ENCODE measurements at regions not wholly inside any gene's neighbourhood (a gene's known extent, or its start where the extent isn't known, plus 50 kb on each side); places are given as distances from the start of the nearest gene placed in this dataset.
"Not testable (repeated sequence)": the region's sequence is repeated elsewhere in the genome, so short reads cannot be mapped to it uniquely, and the experiment has no call there.

- no peak for DNase-seq
- Histone ChIP-seq H3K4me1 (peaks cover 0 to 11% (median 0%) of the 10 kb centered on the region in 6 donors), H3K36me3 (no peaks in the 10 kb centered on the region), H3K9me3 (no peaks in the 10 kb centered on the region), H3K27ac (no peak overlapping the region), H3K4me3 (no peak overlapping the region), H3K27me3 (replicated peaks in 1 of 7) (no peaks in the 10 kb centered on the region)
- TF ChIP-seq POLR2A (IDR thresholded peaks at IDR 0.05) (no peak), CTCF (IDR thresholded peaks at IDR 0.05 in 8 of 11, conservative IDR thresholded peaks at IDR 0.05 in 3 of 11) (no peak), POLR2AphosphoS5 (IDR thresholded peaks at IDR 0.05) (no peak)
- intact Hi-C loops (cut with DNase I; ENCODE audit: low total_unique reads) = no loop called here
- whole genome bisulfite sequencing, 5 donors = 89 to 95% (median 93%) methylated on average over 2 of the region's 2 CpGs
These were observed 147.3 kb upstream of the CLNK start for GRCh38 chr4:10831727-10832408.

GRCh38 chr4:10828918-10829538, 144.5 kb upstream of the CLNK start:
- intact Hi-C loops (cut with DNase I; ENCODE audit: low total_unique reads); H3K27ac ChIP-seq; H3K4me3 ChIP-seq; H3K36me3 ChIP-seq; H3K27me3 ChIP-seq (replicated peaks in 1 of 7); DNase-seq; H3K9me3 ChIP-seq: not testable (repeated sequence)
- 92 to 99% (median 96%) methylated on average over 21 of the region's 21 CpGs for WGBS, 5 donors
- H3K4me1 ChIP-seq = peaks cover 0 to 11% (median 0%) of the 10 kb centered on the region in 6 donors

- no peak for DNase-seq
- WGBS, 5 donors = 77 to 89% (median 87%) methylated on average over 3 of the region's 3 CpGs
- no peaks in the 10 kb centered on the region for H3K27me3 ChIP-seq (replicated peaks in 1 of 7)
- TF ChIP-seq CTCF (IDR thresholded peaks at IDR 0.05 in 8 of 11, conservative IDR thresholded peaks at IDR 0.05 in 3 of 11) (no peak), POLR2AphosphoS5 (IDR thresholded peaks at IDR 0.05) (no peak), POLR2A (IDR thresholded peaks at IDR 0.05) (no peak)
- no peak overlapping the region for H3K27ac ChIP-seq
- intact Hi-C loops (cut with DNase I; ENCODE audit: low total_unique reads) = no loop called here
- H3K4me3 ChIP-seq = no peak overlapping the region
- no peaks in the 10 kb centered on the region for H3K9me3 ChIP-seq
- no peaks in the 10 kb centered on the region for H3K4me1 ChIP-seq
- H3K36me3 ChIP-seq = no peaks in the 10 kb centered on the region
These were observed 137.3 kb upstream of the CLNK start for GRCh38 chr4:10821826-10822225.

GRCh38 chr4:10816571-10816970, 132.0 kb upstream of the CLNK start:
- DNase-seq = no peak
- Histone ChIP-seq H3K27me3 (replicated peaks in 1 of 7) (no peaks in the 10 kb centered on the region), H3K4me1 (no peaks in the 10 kb centered on the region), H3K36me3 (no peaks in the 10 kb centered on the region), H3K9me3 (peaks cover 0 to 10% (median 0%) of the 10 kb centered on the region in 8 donors), H3K4me3 (no peak overlapping the region), H3K27ac (no peak overlapping the region)
- WGBS, 5 donors = 91 to 94% (median 93%) methylated on average over 8 of the region's 8 CpGs
- no peak for TF ChIP-seq CTCF (IDR thresholded peaks at IDR 0.05 in 8 of 11, conservative IDR thresholded peaks at IDR 0.05 in 3 of 11)
- no peak for TF ChIP-seq POLR2A (IDR thresholded peaks at IDR 0.05)
- no peak for TF ChIP-seq POLR2AphosphoS5 (IDR thresholded peaks at IDR 0.05)
- intact Hi-C loops (cut with DNase I; ENCODE audit: low total_unique reads) = no loop called here
